ENCODE measurements at regions not wholly inside any gene's neighbourhood (a gene's known extent, or its start where the extent isn't known, plus 50 kb on each side); places are given as distances from the start of the nearest gene placed in this dataset.
A peak's percentile ranks its signal among the peaks of the same experiment; 100 is the strongest.

DNA sequence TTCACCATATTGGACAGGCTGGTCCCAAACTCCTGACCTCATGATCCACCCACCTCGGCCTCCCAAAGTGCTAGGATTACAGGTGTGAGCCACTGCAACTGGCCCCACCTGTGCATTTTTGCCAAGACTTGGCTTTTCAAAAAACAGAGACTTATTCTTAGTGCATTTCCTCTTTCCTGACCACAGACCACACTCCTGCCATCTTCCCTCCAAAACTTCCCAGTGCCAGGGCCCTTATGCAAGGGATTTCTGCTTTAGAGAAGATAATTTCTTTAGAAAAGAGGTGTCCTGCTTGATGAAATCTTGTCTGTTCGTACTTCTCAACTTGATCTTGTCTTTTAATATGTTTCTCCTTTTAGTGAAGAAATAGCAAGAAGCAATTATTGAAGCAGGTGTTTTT is 98.8 kb upstream of the ZNF516 start:
- DNase-seq (ENCODE audit: low read depth): no peak
- in situ Hi-C loops (cut with HindIII; ENCODE audit: low pct_unique_long_range_greater_than_20kb, low sequenced_read_pairs): no loop called here

DNA sequence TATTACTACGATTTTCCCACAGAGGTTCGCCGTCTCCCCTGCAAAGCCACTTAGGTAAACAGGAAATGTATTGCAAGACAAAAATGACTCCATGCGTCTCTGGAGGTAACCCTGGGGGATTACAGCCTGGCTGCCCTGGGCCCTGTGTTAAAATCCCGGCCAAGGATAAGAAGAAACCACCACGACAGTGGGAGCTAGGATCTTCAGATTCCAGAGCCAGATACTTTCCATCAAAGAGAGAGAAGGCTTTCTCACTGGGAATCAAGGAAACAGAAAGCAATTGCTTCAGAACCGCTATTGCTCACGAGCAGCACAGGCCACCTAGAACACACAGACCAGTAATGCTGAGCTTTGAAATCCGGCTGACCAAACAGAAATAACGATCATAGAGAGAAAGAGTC is 97.9 kb upstream of the ZNF516 start:
- in situ Hi-C loops (cut with HindIII; ENCODE audit: low pct_unique_long_range_greater_than_20kb, low sequenced_read_pairs): no loop called here
- DNase-seq (ENCODE audit: low read depth): no peak

GRCh38 chr18:76592096-76592495 is 97.1 kb upstream of the ZNF516 start:
- in situ Hi-C loops (cut with HindIII; ENCODE audit: low pct_unique_long_range_greater_than_20kb, low sequenced_read_pairs): no loop called here
- no peak for DNase-seq (ENCODE audit: low read depth)

GRCh38 chr18:76589866-76590265 is 94.8 kb upstream of the ZNF516 start:
- in situ Hi-C loops (cut with HindIII; ENCODE audit: low pct_unique_long_range_greater_than_20kb, low sequenced_read_pairs): no loop called here

DNA sequence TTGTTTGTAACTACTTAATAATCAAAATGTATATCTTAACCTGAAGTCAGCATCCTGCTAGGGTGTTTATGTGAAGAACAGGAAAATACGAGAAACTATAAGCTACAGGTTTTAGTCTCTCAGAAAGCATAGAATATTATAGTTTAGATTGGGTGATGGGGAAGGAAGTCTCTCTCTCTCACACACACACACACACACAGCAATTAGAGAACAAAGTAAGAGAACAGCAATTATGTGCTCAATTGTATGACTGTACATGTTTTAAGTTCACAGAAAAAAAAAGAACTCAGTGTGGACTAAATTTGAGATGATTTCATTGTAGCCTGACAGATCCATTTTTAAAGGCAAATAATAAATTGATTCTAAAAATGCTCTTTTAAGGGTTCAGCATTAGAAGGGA is 94.3 kb upstream of the ZNF516 start:
- in situ Hi-C loops (cut with HindIII; ENCODE audit: low pct_unique_long_range_greater_than_20kb, low sequenced_read_pairs): no loop called here
- DNase-seq (ENCODE audit: low read depth): no peak

More at GRCh38 chr18:76589866-76590265, 94.8 kb upstream of the ZNF516 start:
- no peak for DNase-seq (ENCODE audit: low read depth)

- DNase-seq (ENCODE audit: low read depth): no peak
- in situ Hi-C loops (cut with HindIII; ENCODE audit: low pct_unique_long_range_greater_than_20kb, low sequenced_read_pairs): no loop called here
Measured at GRCh38 chr18:76588601-76589226, 93.7 kb upstream of the ZNF516 start.

- in situ Hi-C loops (cut with HindIII; ENCODE audit: low pct_unique_long_range_greater_than_20kb, low sequenced_read_pairs): no loop called here
- DNase-seq (ENCODE audit: low read depth): no peak
Measured at GRCh38 chr18:76587879-76588271, 92.8 kb upstream of the ZNF516 start.

GRCh38 chr18:76587147-76587878 is 92.3 kb upstream of the ZNF516 start:
- in situ Hi-C loops (cut with HindIII; ENCODE audit: low pct_unique_long_range_greater_than_20kb, low sequenced_read_pairs): no loop called here
- DNase-seq (ENCODE audit: low read depth): no peak

DNA sequence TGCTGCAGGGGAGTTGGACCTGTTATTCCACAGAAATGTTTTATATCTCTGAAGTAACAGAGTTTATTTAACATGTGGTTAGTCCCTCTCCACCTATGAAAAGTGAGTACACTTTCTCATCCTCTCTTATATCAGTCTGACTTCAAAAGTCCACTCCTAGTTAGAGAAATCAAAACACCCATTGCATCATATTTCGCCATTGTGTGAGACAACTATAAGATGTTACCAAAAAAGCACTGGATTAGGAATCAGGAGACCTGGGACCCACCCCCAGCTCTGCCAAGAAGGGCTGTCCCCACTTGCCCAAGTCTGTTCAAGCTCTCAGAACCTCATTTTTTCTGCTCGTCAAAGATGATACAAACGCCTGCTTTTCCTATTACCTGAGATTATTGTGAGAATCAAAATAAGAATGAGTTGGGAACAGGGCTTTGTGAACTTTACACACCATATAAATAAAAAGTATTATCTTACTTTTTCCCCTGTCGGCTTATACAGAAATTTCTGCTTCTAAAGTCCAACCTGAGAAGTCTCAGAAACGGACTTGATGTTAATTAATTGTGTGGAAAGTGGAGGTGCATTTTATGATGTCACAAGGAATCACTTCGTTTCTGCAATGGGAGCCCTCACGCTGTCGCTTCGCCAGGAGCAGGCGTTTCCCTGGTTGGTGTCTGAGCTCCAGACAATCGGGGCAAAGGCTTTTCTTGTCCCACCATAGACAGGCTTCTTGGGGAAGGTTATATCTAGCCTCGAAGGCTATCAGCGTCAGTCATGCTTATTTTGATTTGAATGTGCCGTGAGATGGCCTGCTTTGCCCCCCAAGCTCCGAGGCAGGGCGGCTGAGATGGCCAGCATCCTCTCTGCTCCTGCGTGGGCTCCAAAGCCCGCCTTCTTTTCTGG is 89.6 kb upstream of the ZNF516 start:
- in situ Hi-C loops (cut with HindIII; ENCODE audit: low pct_unique_long_range_greater_than_20kb, low sequenced_read_pairs): no loop called here
- DNase-seq (ENCODE audit: low read depth): no peak

- in situ Hi-C loops (cut with HindIII; ENCODE audit: low pct_unique_long_range_greater_than_20kb, low sequenced_read_pairs): no loop called here
- DNase-seq (ENCODE audit: low read depth): no peak
Measured at GRCh38 chr18:76581261-76581660, 86.2 kb upstream of the ZNF516 start.

- in situ Hi-C loops (cut with HindIII; ENCODE audit: low pct_unique_long_range_greater_than_20kb, low sequenced_read_pairs): no loop called here
Measured at GRCh38 chr18:76580288-76580962, 85.4 kb upstream of the ZNF516 start.

DNA sequence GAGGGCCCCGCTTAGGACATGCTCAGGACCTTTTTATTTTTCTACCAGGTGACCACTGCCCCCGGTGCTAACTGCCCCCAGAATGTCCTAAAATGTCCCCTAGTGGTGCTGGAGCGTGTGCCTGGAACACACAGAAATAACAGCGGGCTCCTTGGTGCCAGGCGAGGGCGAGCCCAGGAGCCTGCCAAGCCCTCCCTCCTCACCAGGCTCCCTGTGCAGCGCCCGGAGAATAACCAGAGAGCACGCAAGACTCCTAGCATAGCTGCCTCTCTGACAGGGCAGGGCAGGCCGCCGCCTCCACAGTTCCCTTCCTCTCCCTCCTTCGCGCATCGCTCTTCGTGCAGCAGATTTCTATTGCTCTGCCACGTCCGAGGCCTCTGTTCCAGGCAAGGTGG is 84.3 kb upstream of the ZNF516 start:
- in situ Hi-C loops (cut with HindIII; ENCODE audit: low pct_unique_long_range_greater_than_20kb, low sequenced_read_pairs): no loop called here
- DNase-seq (ENCODE audit: low read depth): no peak

More at GRCh38 chr18:76580288-76580962, 85.4 kb upstream of the ZNF516 start:
- DNase-seq (ENCODE audit: low read depth): no peak

DNA sequence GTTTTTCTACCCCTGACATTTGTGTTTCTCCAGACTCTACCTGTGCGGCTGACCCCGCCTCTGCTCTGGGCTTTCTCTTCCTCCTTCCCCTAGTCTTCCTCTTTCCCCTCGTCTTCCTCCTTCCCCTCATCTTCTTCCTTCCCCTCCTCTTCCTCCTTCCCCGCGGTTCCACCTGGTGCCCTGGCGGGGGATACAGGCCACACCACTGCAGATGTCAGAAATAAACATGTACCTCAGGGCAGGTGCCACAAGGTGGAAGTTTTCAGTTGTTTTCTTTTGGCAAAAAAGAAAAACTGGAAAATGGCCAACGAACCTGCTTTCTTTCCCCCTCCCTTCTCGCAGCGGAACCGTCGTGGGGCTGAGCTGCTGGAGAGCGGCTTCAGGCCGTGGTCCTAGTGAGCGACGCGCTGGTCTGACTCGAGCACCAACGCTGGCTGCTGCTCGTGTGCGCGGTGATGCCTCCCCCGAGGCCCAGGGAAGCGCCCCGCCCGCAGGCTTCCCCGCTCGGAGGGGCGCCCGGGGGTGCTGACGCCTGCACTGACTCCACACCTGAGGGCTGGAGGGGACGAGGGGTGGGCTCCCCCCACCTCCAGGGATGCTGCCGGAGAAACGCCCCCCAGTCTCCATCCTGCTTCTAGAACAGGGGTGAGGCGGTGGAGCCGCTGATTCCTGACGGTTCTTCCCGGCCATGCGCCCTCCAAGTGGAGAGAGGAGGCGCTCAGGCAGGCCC is 83.7 kb upstream of the ZNF516 start:
- DNase-seq (ENCODE audit: low read depth): no peak
- in situ Hi-C loops (cut with HindIII; ENCODE audit: low pct_unique_long_range_greater_than_20kb, low sequenced_read_pairs): no loop called here

GRCh38 chr18:76573325-76574025 is 78.4 kb upstream of the ZNF516 start:
- in situ Hi-C loops (cut with HindIII; ENCODE audit: low pct_unique_long_range_greater_than_20kb, low sequenced_read_pairs): no loop called here
- peak; percentile 8 for DNase-seq (ENCODE audit: low read depth)

DNA sequence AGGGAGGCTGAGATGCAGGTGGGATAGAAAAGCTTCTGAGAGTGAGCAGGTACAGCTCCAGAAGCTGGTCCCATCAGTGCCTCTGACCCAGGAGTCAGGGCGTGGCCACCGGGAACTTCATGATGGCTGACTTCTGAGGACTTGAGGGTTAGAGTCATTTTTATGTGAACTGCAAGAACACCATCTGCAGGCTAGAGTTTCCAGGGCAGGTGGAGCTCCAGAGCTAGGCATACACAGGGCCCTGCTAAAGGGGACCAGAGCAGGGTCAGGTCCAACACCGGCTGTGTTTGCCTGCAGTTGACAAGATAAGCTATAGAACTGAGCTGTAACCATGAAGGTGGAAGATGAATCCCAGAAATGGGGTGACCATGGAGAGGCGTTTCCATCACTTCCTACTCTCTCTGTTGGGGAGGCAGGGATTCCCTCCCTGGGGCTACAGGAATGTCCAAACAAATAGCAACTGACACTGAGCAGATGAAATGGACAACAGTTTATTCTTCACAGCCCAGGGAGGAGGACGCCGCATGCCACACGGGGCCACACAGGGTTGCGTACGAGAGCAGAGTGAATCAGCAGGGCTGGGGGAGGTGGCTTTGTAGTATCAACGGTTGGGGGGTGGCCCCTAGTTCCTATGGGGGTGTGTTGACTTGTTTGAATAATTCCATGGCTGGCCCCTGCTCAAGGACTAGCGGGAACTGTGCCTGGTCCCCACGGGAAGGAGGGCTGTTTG is 77.6 kb upstream of the ZNF516 start:
- no peak for DNase-seq (ENCODE audit: low read depth)
- in situ Hi-C loops (cut with HindIII; ENCODE audit: low pct_unique_long_range_greater_than_20kb, low sequenced_read_pairs): no loop called here

DNA sequence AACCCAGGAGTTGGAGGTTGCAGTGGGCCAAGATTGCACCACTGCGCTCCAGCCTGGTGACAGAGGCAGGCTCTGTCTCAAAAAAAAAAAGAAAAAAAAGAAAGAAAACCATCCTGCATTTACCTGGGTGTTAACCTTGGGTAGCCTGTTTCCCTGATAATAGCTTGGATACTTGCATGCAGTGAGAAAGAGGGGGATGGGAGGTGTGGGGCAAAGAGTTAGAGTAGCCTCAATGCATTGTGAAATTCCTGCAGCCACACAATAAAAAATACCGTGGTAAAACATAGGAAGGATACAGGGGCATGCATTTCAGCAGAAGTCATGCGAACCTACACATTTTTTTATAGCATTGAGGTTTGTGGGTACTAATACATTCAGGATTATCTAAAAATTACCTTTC is 76.6 kb upstream of the ZNF516 start:
- in situ Hi-C loops (cut with HindIII; ENCODE audit: low pct_unique_long_range_greater_than_20kb, low sequenced_read_pairs): no loop called here
- DNase-seq (ENCODE audit: low read depth): no peak

DNA sequence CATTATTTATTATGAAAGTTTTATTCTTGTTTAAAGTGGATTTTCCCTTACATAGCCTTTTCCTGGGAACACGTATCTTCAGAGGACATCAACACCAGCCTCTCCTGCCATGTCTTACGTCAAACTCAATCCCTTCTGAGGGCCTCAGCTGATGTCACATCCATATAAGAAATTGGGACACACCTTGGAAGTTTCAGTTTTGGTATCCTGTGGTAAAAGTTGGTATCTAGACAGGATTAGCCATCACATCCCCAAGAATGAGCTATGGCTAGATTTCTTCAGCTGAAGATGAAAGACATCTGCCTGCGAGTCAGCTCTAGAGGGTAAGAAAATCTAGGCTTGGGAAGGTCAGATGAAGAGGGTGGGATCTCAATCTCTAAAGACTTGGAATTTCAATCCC is 75.8 kb upstream of the ZNF516 start:
- in situ Hi-C loops (cut with HindIII; ENCODE audit: low pct_unique_long_range_greater_than_20kb, low sequenced_read_pairs): no loop called here
- DNase-seq (ENCODE audit: low read depth): no peak

Data from Caki2 (cell line).